Neural cell (in vitro differentiated cells): ENCODE measurements at regions not wholly inside any gene's neighbourhood (a gene's known extent, or its start where the extent isn't known, plus 50 kb on each side); places are given as distances from the start of the nearest gene placed in this dataset.

Source experiments
- H2AFZ ChIP-seq: fragments of 200-600, 300-800 bp; sonication (generic), shearing (Covaris generic); 2 replicates; pipeline ENCODE4 v1.6.0; 2014; ENCODE audit warnings: low read depth, mild to moderate bottlenecking, antibody characterized with exemption, low read length, moderate library complexity
- H3F3A ChIP-seq: fragments of 200-600 bp; shearing (Covaris generic); 2 replicates; pipeline ENCODE4 v1.6.1; 2016; ENCODE audit warnings: mild to moderate bottlenecking, moderate library complexity, mixed read lengths, antibody characterized with exemption, low read length; ENCODE audit not compliant: insufficient read depth, poor library complexity, severe bottlenecking
- H3K27ac ChIP-seq: fragments of 200-600, 300-800 bp; sonication (generic), shearing (Covaris generic); 2 replicates; pipeline ENCODE4 v1.5.1; 2014; ENCODE audit warnings: mild to moderate bottlenecking, low read length, moderate library complexity
- H3K27me3 ChIP-seq: fragments of 300-800, 200-600 bp; sonication (generic), shearing (Covaris generic); 2 replicates; pipeline ENCODE4 v1.6.0; 2014; ENCODE audit warnings: mild to moderate bottlenecking, low read depth, low read length, moderate library complexity; ENCODE audit not compliant: insufficient read depth
- H3K36me3 ChIP-seq: fragments of 300-800, 200-600 bp; sonication (generic), shearing (Covaris generic); 2 replicates; pipeline ENCODE4 v1.5.1; 2014; ENCODE audit warnings: mild to moderate bottlenecking, antibody characterized with exemption, low read length, moderate library complexity; ENCODE audit not compliant: insufficient read depth
- H3K4me2 ChIP-seq: fragments of 300-800, 200-600 bp; sonication (generic), shearing (Covaris generic); 2 replicates; pipeline ENCODE4 v1.6.0; 2014; ENCODE audit warnings: mild to moderate bottlenecking, low read length
- H3K4me3 ChIP-seq: fragments of 300-800, 200-600 bp; sonication (generic), shearing (Covaris generic); 2 replicates; pipeline ENCODE4 v1.5.1; 2014; ENCODE audit warnings: mild to moderate bottlenecking, low read length, moderate library complexity
- H3K79me2 ChIP-seq: fragments of 200-600 bp; shearing (Covaris generic); replicated peaks from 2 replicates; pipeline ENCODE4 v1.6.0; 2014; ENCODE audit warnings: mild to moderate bottlenecking, low read length, moderate library complexity; ENCODE audit not compliant: insufficient read depth
- H3K9ac ChIP-seq: fragments of 300-800, 200-600 bp; sonication (generic), shearing (Covaris generic); 2 replicates; pipeline ENCODE4 v1.6.1; 2016; ENCODE audit warnings: mild to moderate bottlenecking, low read length, mixed read lengths
- H3K9me2 ChIP-seq: fragments of 200-600 bp; shearing (Covaris generic); 2 replicates; pipeline ENCODE4 v1.6.1; 2016; ENCODE audit warnings: mild to moderate bottlenecking, low read length, mixed read lengths; ENCODE audit not compliant: insufficient read depth
- H3K9me3 ChIP-seq: fragments of 200-600, 300-800 bp; sonication (generic), shearing (Covaris generic); 2 replicates; pipeline ENCODE4 v1.6.1; 2016; ENCODE audit warnings: mild to moderate bottlenecking, mixed run types, low read length, moderate library complexity, mixed read lengths
- H4K20me1 ChIP-seq: fragments of 200-600 bp; shearing (Covaris generic); 2 replicates; pipeline ENCODE4 v1.6.1; 2016; ENCODE audit warnings: mild to moderate bottlenecking, mixed run types; ENCODE audit not compliant: insufficient read depth
- CTCF ChIP-seq: fragments of 450-650 bp; IDR thresholded peaks from 2 replicates; pipeline ENCODE4 v1.5.1; 2014; ENCODE audit warnings: antibody characterized with exemption, mild to moderate bottlenecking, moderate library complexity; ENCODE audit not compliant: poor library complexity, severe bottlenecking
- EP300 ChIP-seq: fragments of 450-650 bp; conservative IDR thresholded peaks from 2 replicates; pipeline ENCODE4 v1.6.1; 2014; ENCODE audit warnings: antibody characterized with exemption, mild to moderate bottlenecking, moderate library complexity; ENCODE audit not compliant: poor library complexity, severe bottlenecking
- EZH2 ChIP-seq: fragments of 200-600, 300-800 bp; shearing (Covaris generic), sonication (generic); IDR thresholded peaks from 2 replicates; pipeline ENCODE4 v1.6.1; 2014; ENCODE audit warnings: antibody characterized with exemption, low read length, borderline replicate concordance, mild to moderate bottlenecking; ENCODE audit not compliant: insufficient read depth, poor library complexity, severe bottlenecking
- MXI1 ChIP-seq: fragments of 450-650 bp; conservative IDR thresholded peaks from 2 replicates; pipeline ENCODE4 v1.6.1; 2014; ENCODE audit warnings: antibody characterized with exemption, mild to moderate bottlenecking; ENCODE audit not compliant: poor library complexity, severe bottlenecking
- POLR2AphosphoS5 ChIP-seq: IDR thresholded peaks from 2 replicates; pipeline ENCODE4 v1.6.1; 2012
- RAD21 ChIP-seq: fragments of 450-650 bp; conservative IDR thresholded peaks from 2 replicates; pipeline ENCODE4 v1.6.1; 2014; ENCODE audit warnings: antibody characterized with exemption, mild to moderate bottlenecking, moderate library complexity
- REST ChIP-seq: IDR thresholded peaks from 2 replicates; pipeline ENCODE4 v1.6.1; 2012; ENCODE audit warnings: borderline replicate concordance
- SMC3 ChIP-seq: fragments of 450-650 bp; conservative IDR thresholded peaks from 2 replicates; pipeline ENCODE4 v1.6.1; 2014; ENCODE audit warnings: antibody characterized with exemption, mild to moderate bottlenecking, moderate library complexity; ENCODE audit not compliant: poor library complexity
- TAF1 ChIP-seq: IDR thresholded peaks from 2 replicates; pipeline ENCODE4 v1.6.1; 2012; ENCODE audit warnings: low read depth

GRCh38 chrX:125786316-125786715, 379.8 kb downstream of the DCAF12L2 start:
- Histone ChIP-seq H3K79me2 (no peaks in the 10 kb centered on the region), H3K4me3 (no peak overlapping the region), H3K9me3 (no peaks in the 10 kb centered on the region), H3K9ac (no peak overlapping the region), H3K27ac (no peak overlapping the region), H3K27me3 (no peaks in the 10 kb centered on the region), H4K20me1 (no peaks in the 10 kb centered on the region), H3K36me3 (no peaks in the 10 kb centered on the region), H2AFZ (no peak overlapping the region), H3K9me2 (no peaks in the 10 kb centered on the region), H3F3A (no peaks in the 10 kb centered on the region), H3K4me2 (no peak overlapping the region)
- TF ChIP-seq RAD21 (no peak), POLR2AphosphoS5 (no peak), SMC3 (no peak), REST (no peak), EP300 (no peak), EZH2 (no peak), CTCF (no peak), TAF1 (no peak), MXI1 (no peak)

GRCh38 chrX:125791787-125792186, 374.3 kb downstream of the DCAF12L2 start:
- Histone ChIP-seq H3K79me2 (no peaks in the 10 kb centered on the region), H3K4me2 (no peak overlapping the region), H3K9me2 (no peaks in the 10 kb centered on the region), H4K20me1 (no peaks in the 10 kb centered on the region), H2AFZ (no peak overlapping the region), H3F3A (no peaks in the 10 kb centered on the region), H3K4me3 (no peak overlapping the region), H3K27me3 (no peaks in the 10 kb centered on the region), H3K36me3 (no peaks in the 10 kb centered on the region), H3K9me3 (no peaks in the 10 kb centered on the region), H3K9ac (no peak overlapping the region), H3K27ac (no peak overlapping the region)
- TF ChIP-seq RAD21 (no peak), TAF1 (no peak), EP300 (no peak), POLR2AphosphoS5 (no peak), EZH2 (no peak)

GRCh38 chrX:125810856-125811255, 355.2 kb downstream of the DCAF12L2 start:
- Histone ChIP-seq H3K4me3 (no peak overlapping the region), H2AFZ (no peak overlapping the region), H3K4me2 (no peak overlapping the region), H3K9ac (no peak overlapping the region), H3K79me2 (no peaks in the 10 kb centered on the region), H3K36me3 (no peaks in the 10 kb centered on the region), H3K9me2 (no peaks in the 10 kb centered on the region), H3K27ac (no peak overlapping the region), H4K20me1 (no peaks in the 10 kb centered on the region), H3K9me3 (no peaks in the 10 kb centered on the region), H3F3A (no peaks in the 10 kb centered on the region), H3K27me3 (no peaks in the 10 kb centered on the region)
- TF ChIP-seq CTCF (no peak), EZH2 (no peak), SMC3 (no peak), TAF1 (no peak), EP300 (no peak), MXI1 (no peak), RAD21 (no peak), POLR2AphosphoS5 (no peak), REST (no peak)
